Testis (tissue), 2 donors: ENCODE measurements at regions not wholly inside any gene's neighbourhood (a gene's known extent, or its start where the extent isn't known, plus 50 kb on each side); places are given as distances from the start of the nearest gene placed in this dataset.

ENCODE experiments used
- POLR2A ChIP-seq: fragments of 450-650 bp; IDR thresholded peaks from one replicate; pipeline ENCODE4 v1.6.1; 2017; ENCODE audit warnings: antibody characterized with exemption, mild to moderate bottlenecking, moderate library complexity
- TF ChIP-seq, protein P1 (sequence below), 3 experiments: fragments of 450-650 bp in 2 of 3; fragments of 200-600 bp in 1 of 3; sonication (generic) in 1 of 3; IDR thresholded peaks; one replicate each; pipeline ENCODE4 v1.5.1; 2016 to 2019; ENCODE audit warnings: antibody characterized with exemption in 3 of 3, mild to moderate bottlenecking in 2 of 3, moderate library complexity in 1 of 3

DNA sequence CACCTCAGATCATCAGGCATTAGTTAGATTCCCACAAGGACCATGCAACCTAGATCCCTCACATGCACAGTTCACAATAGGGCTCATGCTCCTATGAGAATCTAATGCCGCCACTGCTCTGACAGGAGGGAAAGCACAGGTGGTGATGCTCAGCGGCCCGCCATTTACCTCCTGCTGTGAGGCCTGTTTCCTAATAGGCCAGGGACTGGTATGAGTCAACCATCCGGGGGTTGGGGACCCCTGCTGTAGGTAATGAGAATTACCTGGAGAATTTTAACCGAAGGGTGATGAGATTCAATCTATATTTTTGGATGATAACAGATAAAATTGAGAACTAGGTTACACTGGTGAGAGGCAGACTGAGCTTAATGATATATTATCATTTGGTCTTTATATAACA, 101.4 kb downstream of the LACC1 start:
- TF ChIP-seq, protein P1, sequence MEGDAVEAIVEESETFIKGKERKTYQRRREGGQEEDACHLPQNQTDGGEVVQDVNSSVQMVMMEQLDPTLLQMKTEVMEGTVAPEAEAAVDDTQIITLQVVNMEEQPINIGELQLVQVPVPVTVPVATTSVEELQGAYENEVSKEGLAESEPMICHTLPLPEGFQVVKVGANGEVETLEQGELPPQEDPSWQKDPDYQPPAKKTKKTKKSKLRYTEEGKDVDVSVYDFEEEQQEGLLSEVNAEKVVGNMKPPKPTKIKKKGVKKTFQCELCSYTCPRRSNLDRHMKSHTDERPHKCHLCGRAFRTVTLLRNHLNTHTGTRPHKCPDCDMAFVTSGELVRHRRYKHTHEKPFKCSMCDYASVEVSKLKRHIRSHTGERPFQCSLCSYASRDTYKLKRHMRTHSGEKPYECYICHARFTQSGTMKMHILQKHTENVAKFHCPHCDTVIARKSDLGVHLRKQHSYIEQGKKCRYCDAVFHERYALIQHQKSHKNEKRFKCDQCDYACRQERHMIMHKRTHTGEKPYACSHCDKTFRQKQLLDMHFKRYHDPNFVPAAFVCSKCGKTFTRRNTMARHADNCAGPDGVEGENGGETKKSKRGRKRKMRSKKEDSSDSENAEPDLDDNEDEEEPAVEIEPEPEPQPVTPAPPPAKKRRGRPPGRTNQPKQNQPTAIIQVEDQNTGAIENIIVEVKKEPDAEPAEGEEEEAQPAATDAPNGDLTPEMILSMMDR (IDR thresholded peaks at IDR 0.05), result no peak
- TF ChIP-seq POLR2A, result no peak
